OCI-LY3 (cell line): ENCODE measurements at regions not wholly inside any gene's neighbourhood (a gene's known extent, or its start where the extent isn't known, plus 50 kb on each side); places are given as distances from the start of the nearest gene placed in this dataset.

Experiments
- EZH2phosphoT487 ChIP-seq: fragments of 200-600 bp; shearing (Covaris generic); IDR thresholded peaks from 2 replicates; pipeline ENCODE4 v1.6.1; 2018; ENCODE audit warnings: antibody characterized with exemption, mixed run types, low read depth
- TF ChIP-seq, protein P1 (sequence below): fragments of 200-600, 300-600 bp; sonication (generic); IDR thresholded peaks from 2 replicates; pipeline ENCODE4 v1.5.1; 2014; ENCODE audit warnings: antibody characterized with exemption, low read length, low read depth

DNA sequence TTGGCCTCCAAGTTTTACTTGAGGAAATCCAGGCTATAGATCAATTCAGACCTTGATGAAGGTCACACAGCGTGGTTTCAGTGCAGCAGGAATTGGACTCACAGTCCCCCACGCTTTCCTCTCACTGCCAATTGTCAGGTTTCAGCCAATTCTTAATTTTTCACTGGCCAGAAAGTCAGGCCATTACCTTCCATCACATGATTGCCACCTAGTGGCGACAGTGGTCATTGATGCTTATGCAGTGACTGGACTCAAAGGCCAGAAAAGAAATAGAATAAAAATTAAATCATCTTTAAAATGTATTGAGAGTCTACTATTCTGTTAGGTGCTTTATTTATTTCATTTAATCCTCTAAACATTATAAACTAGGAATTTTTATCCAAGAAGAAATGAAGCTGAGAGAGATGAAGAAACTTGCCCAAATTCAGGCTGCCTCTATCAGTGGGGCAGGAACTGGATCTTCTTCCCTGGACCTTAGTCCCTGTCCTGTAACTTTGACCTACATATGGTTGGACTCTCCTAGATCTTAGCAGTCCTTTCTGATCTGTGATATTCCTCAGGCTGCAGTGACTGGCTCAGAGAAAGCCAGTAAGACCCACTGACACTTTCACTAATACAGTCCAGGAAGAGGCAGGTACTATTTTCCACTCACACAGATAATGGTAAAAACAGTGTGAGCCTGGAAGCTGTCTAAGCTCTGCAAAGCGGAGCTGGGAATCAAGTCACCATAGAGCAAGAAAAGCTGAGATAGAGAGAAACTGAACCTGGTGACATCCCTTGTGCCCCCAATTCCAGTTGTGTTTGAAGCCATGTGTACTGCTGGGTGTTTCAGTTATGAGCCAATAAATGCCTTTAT lies 133.3 kb downstream of the ELOVL4 start:
- TF ChIP-seq EZH2phosphoT487, result no peak
- TF ChIP-seq, protein P1, sequence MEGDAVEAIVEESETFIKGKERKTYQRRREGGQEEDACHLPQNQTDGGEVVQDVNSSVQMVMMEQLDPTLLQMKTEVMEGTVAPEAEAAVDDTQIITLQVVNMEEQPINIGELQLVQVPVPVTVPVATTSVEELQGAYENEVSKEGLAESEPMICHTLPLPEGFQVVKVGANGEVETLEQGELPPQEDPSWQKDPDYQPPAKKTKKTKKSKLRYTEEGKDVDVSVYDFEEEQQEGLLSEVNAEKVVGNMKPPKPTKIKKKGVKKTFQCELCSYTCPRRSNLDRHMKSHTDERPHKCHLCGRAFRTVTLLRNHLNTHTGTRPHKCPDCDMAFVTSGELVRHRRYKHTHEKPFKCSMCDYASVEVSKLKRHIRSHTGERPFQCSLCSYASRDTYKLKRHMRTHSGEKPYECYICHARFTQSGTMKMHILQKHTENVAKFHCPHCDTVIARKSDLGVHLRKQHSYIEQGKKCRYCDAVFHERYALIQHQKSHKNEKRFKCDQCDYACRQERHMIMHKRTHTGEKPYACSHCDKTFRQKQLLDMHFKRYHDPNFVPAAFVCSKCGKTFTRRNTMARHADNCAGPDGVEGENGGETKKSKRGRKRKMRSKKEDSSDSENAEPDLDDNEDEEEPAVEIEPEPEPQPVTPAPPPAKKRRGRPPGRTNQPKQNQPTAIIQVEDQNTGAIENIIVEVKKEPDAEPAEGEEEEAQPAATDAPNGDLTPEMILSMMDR, result peak; percentile 92
